ENCODE measurements at regions not wholly inside any gene's neighbourhood (a gene's known extent, or its start where the extent isn't known, plus 50 kb on each side); places are given as distances from the start of the nearest gene placed in this dataset.

DNA sequence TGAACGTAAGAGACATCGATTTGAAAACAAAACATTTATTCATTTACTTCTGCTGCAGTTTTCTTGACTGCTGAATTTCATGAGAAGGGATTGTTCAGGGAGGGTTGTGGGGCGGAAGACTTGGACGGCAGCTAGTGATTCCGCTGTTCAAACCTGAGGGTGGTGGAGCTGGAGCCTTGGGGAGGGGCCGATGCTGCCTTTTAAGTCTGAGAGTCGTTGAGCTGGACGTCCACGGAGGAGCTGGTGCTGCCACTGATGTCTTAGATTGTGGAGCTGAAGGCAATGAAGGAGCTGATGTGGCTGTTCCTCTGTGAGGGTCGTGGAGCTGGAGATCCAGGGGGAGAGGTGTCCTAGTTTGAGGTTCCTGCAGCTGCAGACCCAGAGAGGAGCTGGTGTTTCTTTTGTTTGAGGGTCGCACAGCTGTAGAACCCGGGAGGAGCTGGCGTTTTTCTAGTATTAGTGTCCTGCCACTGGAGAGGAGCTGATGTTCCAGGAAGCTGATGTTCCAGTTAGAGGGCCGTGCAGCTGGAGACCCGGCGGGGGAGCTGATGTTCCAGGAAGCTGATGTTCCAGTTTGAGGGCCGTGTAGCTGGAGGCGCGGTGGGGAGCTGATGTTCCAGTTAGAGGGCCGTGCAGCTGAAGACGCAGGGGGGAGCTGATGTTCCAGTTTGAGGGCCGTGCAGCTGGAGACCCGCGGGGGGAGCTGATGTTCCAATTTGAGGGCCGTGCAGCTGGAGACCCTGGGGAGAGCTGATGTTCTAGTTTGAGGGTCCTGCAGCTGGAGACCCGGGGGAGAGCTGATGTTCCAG is 150.9 kb downstream of the RTP5 start:
- TF ChIP-seq, protein P1, sequence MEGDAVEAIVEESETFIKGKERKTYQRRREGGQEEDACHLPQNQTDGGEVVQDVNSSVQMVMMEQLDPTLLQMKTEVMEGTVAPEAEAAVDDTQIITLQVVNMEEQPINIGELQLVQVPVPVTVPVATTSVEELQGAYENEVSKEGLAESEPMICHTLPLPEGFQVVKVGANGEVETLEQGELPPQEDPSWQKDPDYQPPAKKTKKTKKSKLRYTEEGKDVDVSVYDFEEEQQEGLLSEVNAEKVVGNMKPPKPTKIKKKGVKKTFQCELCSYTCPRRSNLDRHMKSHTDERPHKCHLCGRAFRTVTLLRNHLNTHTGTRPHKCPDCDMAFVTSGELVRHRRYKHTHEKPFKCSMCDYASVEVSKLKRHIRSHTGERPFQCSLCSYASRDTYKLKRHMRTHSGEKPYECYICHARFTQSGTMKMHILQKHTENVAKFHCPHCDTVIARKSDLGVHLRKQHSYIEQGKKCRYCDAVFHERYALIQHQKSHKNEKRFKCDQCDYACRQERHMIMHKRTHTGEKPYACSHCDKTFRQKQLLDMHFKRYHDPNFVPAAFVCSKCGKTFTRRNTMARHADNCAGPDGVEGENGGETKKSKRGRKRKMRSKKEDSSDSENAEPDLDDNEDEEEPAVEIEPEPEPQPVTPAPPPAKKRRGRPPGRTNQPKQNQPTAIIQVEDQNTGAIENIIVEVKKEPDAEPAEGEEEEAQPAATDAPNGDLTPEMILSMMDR (conservative IDR thresholded peaks at IDR 0.05 in 1 of 2, IDR thresholded peaks at IDR 0.05 in 1 of 2; ENCODE audit: low read depth in 1 of 2, low read length in 2 of 2): no peak
- no peak for TF ChIP-seq EZH2 (IDR thresholded peaks at IDR 0.05; ENCODE audit: low read length, missing control alignments)

Data from fibroblast of lung (primary cell).